Caco-2 (cell line): ENCODE measurements at regions not wholly inside any gene's neighbourhood (a gene's known extent, or its start where the extent isn't known, plus 50 kb on each side); places are given as distances from the start of the nearest gene placed in this dataset.

Experiments
- BruUV-seq: library from RNA; stranded (reverse); fragments of 400-500 nt; replicated peaks from 2 replicates; lab custom pipeline; 2021; lab: Mats Ljungman, UMichigan
- CTCF ChIA-PET: fragments of 300-600 bp; sonication (Branson Sonifier 250); formaldehyde crosslinking; loops from one replicate; lab custom pipeline; 2022; ENCODE audit warnings: antibody characterized with exemption; lab: Charles Lee
- POLR2A ChIA-PET: fragments of 300-600 bp; sonication (Branson Sonifier 250); formaldehyde crosslinking; loops from one replicate; lab custom pipeline; 2022; ENCODE audit warnings: antibody characterized with exemption; lab: Charles Lee
- DNase-seq, 2 experiments: peaks; one replicate each; pipeline versions ENCODE4 v3.0.0 to v3.0.0-alpha.2; 2020 to 2022
- H3K27me3 ChIP-seq: replicated peaks from 2 replicates; pipeline ENCODE4 v1.6.0; 2011; ENCODE audit warnings: low read length; ENCODE audit not compliant: control insufficient read depth, insufficient read depth
- H3K36me3 ChIP-seq: 2 replicates; pipeline ENCODE4 v1.5.1; 2011; ENCODE audit warnings: low read length; ENCODE audit not compliant: control insufficient read depth, insufficient read depth
- H3K4me1 ChIP-seq: fragments of 250-450 bp; sonication (Bioruptor Pico); 2 replicates; pipeline ENCODE4 v1.5.1; 2020; ENCODE audit warnings: mild to moderate bottlenecking
- H3K4me3 ChIP-seq: 2 replicates; pipeline ENCODE4 v1.5.1; 2011; ENCODE audit warnings: low read depth, mild to moderate bottlenecking, control low read depth, low read length
- H3K9me3 ChIP-seq: fragments of 250-450 bp; sonication (Bioruptor Pico); 2 replicates; pipeline ENCODE4 v1.5.1; 2020; ENCODE audit warnings: mild to moderate bottlenecking, moderate library complexity
- H3K27ac Mint-ChIP-seq: one replicate; pipeline ENCODE4 v1.8.0; 2022; ENCODE audit warnings: mixed read lengths; ENCODE audit not compliant: unreplicated experiment
- H3K27me3 Mint-ChIP-seq: one replicate; pipeline ENCODE4 v1.8.0; 2022; ENCODE audit warnings: mixed read lengths; ENCODE audit not compliant: insufficient read depth, unreplicated experiment
- H3K36me3 Mint-ChIP-seq: one replicate; pipeline ENCODE4 v1.8.0; 2022; ENCODE audit warnings: mild to moderate bottlenecking, mixed read lengths; ENCODE audit not compliant: insufficient read depth, unreplicated experiment
- H3K4me1 Mint-ChIP-seq: one replicate; pipeline ENCODE4 v1.8.0; 2022; ENCODE audit warnings: low read depth, mixed read lengths; ENCODE audit not compliant: unreplicated experiment
- H3K4me3 Mint-ChIP-seq: one replicate; pipeline ENCODE4 v1.8.0; 2022; ENCODE audit warnings: mild to moderate bottlenecking, moderate library complexity, mixed read lengths; ENCODE audit not compliant: unreplicated experiment
- H3K9me3 Mint-ChIP-seq: one replicate; pipeline ENCODE4 v1.8.0; 2022; ENCODE audit warnings: mixed read lengths; ENCODE audit not compliant: unreplicated experiment
- CTCF ChIP-seq, 2 experiments: fragments of 200-600 bp in 1 of 2; IDR thresholded peaks; 1 replicate in 1 of 2; 2 replicates in 1 of 2; pipeline versions ENCODE4 v1.5.1 to v1.8.0; 2011 to 2022; ENCODE audit warnings: antibody characterized with exemption in 1 of 2, control low read depth in 1 of 2, inconsistent platforms in 1 of 2, low read depth in 1 of 2, low read length in 1 of 2, mild to moderate bottlenecking in 1 of 2, moderate library complexity in 1 of 2; ENCODE audit not compliant: insufficient read depth in 1 of 2, severe bottlenecking in 1 of 2, unreplicated experiment in 1 of 2
- intact Hi-C: fragments of 100-400 bp; cut with micrococcal nuclease; formaldehyde crosslinking; loops from one replicate; pipeline ENCODE4 v1.10.0; 2022; ENCODE audit not compliant: unreplicated experiment

- no peak for DNase-seq
- H3K4me1 ChIP-seq, result no peaks in the 10 kb centered on the region
- no peaks in the 10 kb centered on the region for H3K36me3 Mint-ChIP-seq
- no peaks in the 10 kb centered on the region for H3K27me3 ChIP-seq
- ChIA-PET CTCF (no interaction called here), POLR2A (no interaction called here)
- no peaks in the 10 kb centered on the region for H3K4me1 Mint-ChIP-seq
- BruUV-seq, result no TSS peak
- no peaks in the 10 kb centered on the region for H3K9me3 Mint-ChIP-seq
- intact Hi-C loops, result no loop called here
- no peaks in the 10 kb centered on the region for H3K27me3 Mint-ChIP-seq
- H3K9me3 ChIP-seq, result no peaks in the 10 kb centered on the region
- H3K36me3 ChIP-seq, result no peaks in the 10 kb centered on the region
- H3K4me3 ChIP-seq, result no peak overlapping the region
- no peak overlapping the region for H3K27ac Mint-ChIP-seq
- H3K4me3 Mint-ChIP-seq, result no peak overlapping the region
- no peak for TF ChIP-seq CTCF (IDR thresholded peaks at IDR 0.05; ENCODE audit: insufficient read depth in 1 of 2, low read depth in 1 of 2, low read length in 1 of 2, severe bottlenecking in 1 of 2, unreplicated experiment in 1 of 2)
Measured at GRCh38 chr2:181357979-181358378, 99.2 kb upstream of the ITGA4 start.

- no peaks in the 10 kb centered on the region for H3K4me1 Mint-ChIP-seq
- intact Hi-C loops, result no loop called here
- H3K27me3 Mint-ChIP-seq, result no peaks in the 10 kb centered on the region
- no peaks in the 10 kb centered on the region for H3K9me3 Mint-ChIP-seq
- H3K4me3 Mint-ChIP-seq, result no peak overlapping the region
- ChIA-PET POLR2A (no interaction called here), CTCF (no interaction called here)
- Histone ChIP-seq H3K4me3 (no peak overlapping the region), H3K9me3 (no peaks in the 10 kb centered on the region), H3K36me3 (no peaks in the 10 kb centered on the region), H3K27me3 (no peaks in the 10 kb centered on the region), H3K4me1 (no peaks in the 10 kb centered on the region)
- no peak overlapping the region for H3K27ac Mint-ChIP-seq
- DNase-seq, result no peak
- H3K36me3 Mint-ChIP-seq, result no peaks in the 10 kb centered on the region
- BruUV-seq, result no TSS peak
- no peak for TF ChIP-seq CTCF (IDR thresholded peaks at IDR 0.05; ENCODE audit: insufficient read depth in 1 of 2, low read depth in 1 of 2, low read length in 1 of 2, severe bottlenecking in 1 of 2, unreplicated experiment in 1 of 2)
Measured at GRCh38 chr2:181362561-181362960, 94.6 kb upstream of the ITGA4 start.

GRCh38 chr2:181363164-181363563 lies 94.0 kb upstream of the ITGA4 start:
- intact Hi-C loops, result no loop called here
- H3K4me1 Mint-ChIP-seq, result no peaks in the 10 kb centered on the region
- Histone ChIP-seq H3K4me1 (no peaks in the 10 kb centered on the region), H3K36me3 (no peaks in the 10 kb centered on the region), H3K9me3 (no peaks in the 10 kb centered on the region), H3K4me3 (no peak overlapping the region), H3K27me3 (no peaks in the 10 kb centered on the region)
- DNase-seq, result no peak
- no peak overlapping the region for H3K27ac Mint-ChIP-seq
- POLR2A ChIA-PET, result no interaction called here
- H3K36me3 Mint-ChIP-seq, result no peaks in the 10 kb centered on the region
- H3K9me3 Mint-ChIP-seq, result no peaks in the 10 kb centered on the region
- CTCF ChIA-PET, result no interaction called here
- BruUV-seq, result no TSS peak
- no peak for TF ChIP-seq CTCF (IDR thresholded peaks at IDR 0.05; ENCODE audit: insufficient read depth in 1 of 2, low read depth in 1 of 2, low read length in 1 of 2, severe bottlenecking in 1 of 2, unreplicated experiment in 1 of 2)
- no peak overlapping the region for H3K4me3 Mint-ChIP-seq
- no peaks in the 10 kb centered on the region for H3K27me3 Mint-ChIP-seq
